Sigmoid colon (tissue), 6 donors: ENCODE measurements at regions not wholly inside any gene's neighbourhood (a gene's known extent, or its start where the extent isn't known, plus 50 kb on each side); places are given as distances from the start of the nearest gene placed in this dataset.
A peak's percentile ranks its signal among the peaks of the same experiment; 100 is the strongest.

Source experiments
- DNase-seq: peaks from one replicate; pipeline ENCODE4 v3.0.0-alpha.2; 2019
- H3K27ac ChIP-seq, 4 donors: fragments of 200-600 bp; sonication (generic); one replicate each; pipeline ENCODE4 v1.5.1; 2016 to 2019; ENCODE audit warnings: mild to moderate bottlenecking in 1 of 4
- H3K27me3 ChIP-seq, 3 donors: fragments of 200-600 bp; sonication (generic); one replicate each; pipeline ENCODE4 v1.5.1; 2019; ENCODE audit warnings: mild to moderate bottlenecking in 1 of 3
- H3K36me3 ChIP-seq, 4 donors: fragments of 200-600 bp; sonication (generic); one replicate each; pipeline ENCODE4 v1.5.1; 2016 to 2019
- H3K4me1 ChIP-seq, 4 donors: fragments of 200-600 bp; sonication (generic); one replicate each; pipeline ENCODE4 v1.5.1; 2017 to 2019
- H3K4me3 ChIP-seq, 4 donors: fragments of 200-600 bp; sonication (generic); one replicate each; pipeline ENCODE4 v1.5.1; 2017 to 2019; ENCODE audit warnings: mild to moderate bottlenecking in 2 of 4, moderate library complexity in 1 of 4
- H3K9me3 ChIP-seq, 4 donors: fragments of 200-600 bp in 3 of 4; sonication (generic) in 3 of 4; one replicate each; pipeline versions ENCODE4 v1.5.1 to v1.6.1; 2013 to 2019
- EP300 ChIP-seq, 4 donors: sonication (generic); formaldehyde crosslinking; IDR thresholded peaks; one replicate each; pipeline ENCODE4 v1.6.1; 2017; ENCODE audit warnings: antibody characterized with exemption in 4 of 4
- POLR2A ChIP-seq, 2 donors: fragments of 450-650 bp; IDR thresholded peaks; one replicate each; pipeline ENCODE4 v1.6.1; 2016; ENCODE audit warnings: antibody characterized with exemption in 2 of 2, mild to moderate bottlenecking in 2 of 2, moderate library complexity in 2 of 2
- POLR2AphosphoS5 ChIP-seq, 4 donors: sonication (generic); formaldehyde crosslinking; IDR thresholded peaks; one replicate each; pipeline ENCODE4 v1.6.1; 2017; ENCODE audit warnings: antibody characterized with exemption in 4 of 4
- WGBS, 2 donors: extraction: QIAGEN DNeasy Blood & Tissue Kit; methylation state at CpG; one replicate each; pipeline ENCODE4 v1.1.7; 2013; 5-methylcytosine and 5-hydroxymethylcytosine counted together
- intact Hi-C: fragments of 100-400 bp; cut with DNase I; formaldehyde crosslinking; loops from one replicate; pipeline ENCODE4 v1.15.1; 2023
- TF ChIP-seq, protein P1 (sequence below), 4 experiments: fragments of 450-650 bp in 3 of 4; fragments of 200-600 bp in 1 of 4; IDR thresholded peaks; one replicate each; pipeline ENCODE4 v1.5.1; 2016 to 2019; ENCODE audit warnings: antibody characterized with exemption in 4 of 4, mild to moderate bottlenecking in 3 of 4, moderate library complexity in 2 of 4
- donor health status: healthy with polysubstance abuse.
- donor health status: healthy.

DNA sequence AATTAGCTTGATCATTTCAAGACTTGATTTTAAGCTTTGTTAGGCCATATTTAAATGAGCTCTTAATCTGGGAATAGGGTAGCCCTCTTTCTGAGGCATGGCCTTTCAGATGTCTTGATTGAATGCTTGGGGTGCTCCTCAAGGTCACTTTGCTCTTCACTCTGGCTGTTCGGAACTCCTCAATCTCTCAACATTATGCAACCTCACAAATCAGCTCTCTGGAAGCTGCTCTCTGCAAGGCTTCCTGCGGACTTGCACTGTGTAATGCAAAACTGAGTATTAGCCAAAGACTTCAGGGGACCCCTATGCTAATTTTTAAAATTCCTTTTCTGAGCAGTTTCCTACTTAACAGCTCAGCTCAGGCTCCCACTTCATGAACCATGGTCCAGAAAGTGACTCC, 398.3 kb downstream of the PRDM5 start:
- DNase-seq: no peak
- Histone ChIP-seq H3K36me3 (no peaks in the 10 kb centered on the region), H3K4me3 (no peak overlapping the region), H3K9me3 (peaks cover 0 to 9% (median 1%) of the 10 kb centered on the region in 4 donors), H3K27ac (no peak overlapping the region), H3K4me1 (no peaks in the 10 kb centered on the region), H3K27me3 (no peaks in the 10 kb centered on the region)
- 87 to 91% methylated on average over 2 of the region's 2 CpGs for WGBS, 2 donors
- intact Hi-C loops: no loop called here
- no peak for TF ChIP-seq POLR2AphosphoS5 (IDR thresholded peaks at IDR 0.05)
- TF ChIP-seq, protein P1, sequence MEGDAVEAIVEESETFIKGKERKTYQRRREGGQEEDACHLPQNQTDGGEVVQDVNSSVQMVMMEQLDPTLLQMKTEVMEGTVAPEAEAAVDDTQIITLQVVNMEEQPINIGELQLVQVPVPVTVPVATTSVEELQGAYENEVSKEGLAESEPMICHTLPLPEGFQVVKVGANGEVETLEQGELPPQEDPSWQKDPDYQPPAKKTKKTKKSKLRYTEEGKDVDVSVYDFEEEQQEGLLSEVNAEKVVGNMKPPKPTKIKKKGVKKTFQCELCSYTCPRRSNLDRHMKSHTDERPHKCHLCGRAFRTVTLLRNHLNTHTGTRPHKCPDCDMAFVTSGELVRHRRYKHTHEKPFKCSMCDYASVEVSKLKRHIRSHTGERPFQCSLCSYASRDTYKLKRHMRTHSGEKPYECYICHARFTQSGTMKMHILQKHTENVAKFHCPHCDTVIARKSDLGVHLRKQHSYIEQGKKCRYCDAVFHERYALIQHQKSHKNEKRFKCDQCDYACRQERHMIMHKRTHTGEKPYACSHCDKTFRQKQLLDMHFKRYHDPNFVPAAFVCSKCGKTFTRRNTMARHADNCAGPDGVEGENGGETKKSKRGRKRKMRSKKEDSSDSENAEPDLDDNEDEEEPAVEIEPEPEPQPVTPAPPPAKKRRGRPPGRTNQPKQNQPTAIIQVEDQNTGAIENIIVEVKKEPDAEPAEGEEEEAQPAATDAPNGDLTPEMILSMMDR (IDR thresholded peaks at IDR 0.05): no peak
- TF ChIP-seq POLR2A (IDR thresholded peaks at IDR 0.05): no peak
- no peak for TF ChIP-seq EP300 (IDR thresholded peaks at IDR 0.05)

DNA sequence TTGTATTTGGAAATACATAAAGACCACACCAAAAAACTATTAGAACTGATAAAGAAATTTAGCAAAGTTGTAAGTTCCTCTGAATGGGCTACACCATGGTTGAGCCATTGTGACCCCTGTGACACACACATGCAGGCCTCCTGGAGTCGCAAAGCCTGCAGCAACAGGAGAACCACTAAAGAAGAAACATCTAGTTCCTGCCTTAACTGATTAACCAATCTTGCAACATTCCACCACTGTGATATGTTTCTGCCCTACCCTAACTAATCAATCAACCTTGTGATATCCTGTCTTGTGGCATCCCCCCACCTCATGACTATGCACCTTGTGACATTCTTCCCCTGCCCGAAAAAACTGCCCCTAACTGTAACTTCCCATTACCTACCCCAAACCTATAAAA, 401.8 kb downstream of the PRDM5 start:
- TF ChIP-seq, protein P1 (IDR thresholded peaks at IDR 0.05): no peak
- TF ChIP-seq POLR2AphosphoS5 (IDR thresholded peaks at IDR 0.05) (no peak), POLR2A (IDR thresholded peaks at IDR 0.05) (no peak), EP300 (IDR thresholded peaks at IDR 0.05) (no peak)
- H3K4me1 ChIP-seq: peaks cover 0 to 14% (median 8%) of the 10 kb centered on the region in 4 donors
- no peak overlapping the region for H3K27ac ChIP-seq
- H3K27me3 ChIP-seq: no peaks in the 10 kb centered on the region
- WGBS, 2 donors: 82 to 83% methylated on average over 2 of the region's 2 CpGs
- H3K4me3 ChIP-seq: no peak overlapping the region
- H3K36me3 ChIP-seq: no peaks in the 10 kb centered on the region
- H3K9me3 ChIP-seq: peaks cover 0 to 6% (median 0%) of the 10 kb centered on the region in 4 donors
- DNase-seq: no peak
- intact Hi-C loops: no loop called here

DNA sequence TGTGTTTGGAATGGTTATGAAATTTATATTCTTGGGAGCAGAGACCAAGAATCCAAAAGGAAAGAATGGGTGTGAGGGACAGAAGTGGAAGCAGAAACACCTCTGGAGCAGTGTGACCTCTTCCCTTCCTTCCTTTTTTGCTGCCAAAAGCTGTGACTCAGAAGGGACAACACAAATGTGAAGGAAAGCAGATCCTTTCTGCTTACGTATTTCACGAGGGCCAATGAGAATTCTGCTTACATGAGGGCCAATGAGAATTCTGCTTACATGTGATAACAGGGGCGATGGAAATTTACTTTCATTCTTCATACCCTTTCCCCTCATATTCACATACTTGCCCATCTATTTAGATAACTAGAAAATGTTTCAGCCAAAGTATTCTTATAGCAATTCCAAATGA, 404.6 kb downstream of the PRDM5 start:
- DNase-seq: peak; percentile 84
- H3K36me3 ChIP-seq: no peaks in the 10 kb centered on the region
- H3K9me3 ChIP-seq: peaks cover 0 to 6% (median 0%) of the 10 kb centered on the region in 4 donors
- peaks cover 0 to 14% (median 8%) of the 10 kb centered on the region in 4 donors for H3K4me1 ChIP-seq
- peak; percentile 78 to 89 (median 86) for TF ChIP-seq POLR2AphosphoS5 (IDR thresholded peaks at IDR 0.05)
- no peak for TF ChIP-seq POLR2A (IDR thresholded peaks at IDR 0.05)
- TF ChIP-seq, protein P1 (IDR thresholded peaks at IDR 0.05): no peak
- TF ChIP-seq EP300 (IDR thresholded peaks at IDR 0.05): peak; percentile 4 to 71 (median 38)
- peak overlapping the region in 3 of 4 donors; percentile 63 to 81 (median 72) for H3K27ac ChIP-seq
- 38 to 59% methylated on average over 3 of the region's 3 CpGs for WGBS, 2 donors
- no peaks in the 10 kb centered on the region for H3K27me3 ChIP-seq
- peak overlapping the region in 3 of 4 donors; percentile 2 to 25 (median 17) for H3K4me3 ChIP-seq
- intact Hi-C loops: no loop called here

GRCh38 chr4:120509719-120510118, 412.8 kb downstream of the PRDM5 start:
- Histone ChIP-seq H3K27ac (no peak overlapping the region), H3K36me3 (no peaks in the 10 kb centered on the region), H3K27me3 (no peaks in the 10 kb centered on the region), H3K4me1 (no peaks in the 10 kb centered on the region), H3K4me3 (no peak overlapping the region), H3K9me3 (no peaks in the 10 kb centered on the region)
- no peak for DNase-seq
- intact Hi-C loops: no loop called here
- TF ChIP-seq POLR2A (IDR thresholded peaks at IDR 0.05): no peak
- WGBS, 2 donors: 84 to 94% methylated on average over 1 of the region's 1 CpG

DNA sequence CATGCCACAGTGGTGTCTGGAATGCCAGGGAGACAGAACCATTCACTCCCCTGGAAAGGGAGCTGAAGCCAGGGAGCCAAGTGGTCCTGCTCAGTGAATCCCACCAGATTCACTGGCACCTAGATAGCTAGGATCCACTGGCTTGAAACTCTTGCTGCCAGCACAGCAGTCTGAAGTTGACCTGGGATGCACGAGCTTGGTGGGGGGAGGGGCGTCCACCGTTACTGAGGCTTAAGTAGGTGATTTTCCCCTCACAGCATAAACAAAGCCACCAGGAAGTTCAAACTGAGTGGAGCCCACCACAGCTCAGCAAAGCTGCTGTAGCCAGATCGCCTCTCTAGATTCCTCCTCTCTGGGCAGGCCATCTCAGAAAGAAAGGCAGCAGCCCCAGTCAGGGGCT, 413.3 kb downstream of the PRDM5 start:
- H3K27ac ChIP-seq: no peak overlapping the region
- intact Hi-C loops: no loop called here
- H3K4me1 ChIP-seq: no peaks in the 10 kb centered on the region
- H3K4me3 ChIP-seq: no peak overlapping the region
- TF ChIP-seq, protein P1 (IDR thresholded peaks at IDR 0.05): no peak
- TF ChIP-seq EP300 (IDR thresholded peaks at IDR 0.05) (no peak), POLR2AphosphoS5 (IDR thresholded peaks at IDR 0.05) (no peak), POLR2A (IDR thresholded peaks at IDR 0.05) (no peak)
- 35 to 62% methylated on average over 4 of the region's 4 CpGs for WGBS, 2 donors
- DNase-seq: no peak
- no peaks in the 10 kb centered on the region for H3K36me3 ChIP-seq
- no peaks in the 10 kb centered on the region for H3K27me3 ChIP-seq
- no peaks in the 10 kb centered on the region for H3K9me3 ChIP-seq
